Activated T-helper 9 cell treated with anti-CD3 and anti-CD28 coated beads, Interleukin-2, amount 50 U/mL, for 16 hours (primary cell): ENCODE measurements at regions not wholly inside any gene's neighbourhood (a gene's known extent, or its start where the extent isn't known, plus 50 kb on each side); places are given as distances from the start of the nearest gene placed in this dataset.
"Not testable (repeated sequence)": the region's sequence is repeated elsewhere in the genome, so short reads cannot be mapped to it uniquely, and the experiment has no call there.

ENCODE experiments used
- DNase-seq: peaks from one replicate; pipeline ENCODE4 v3.0.0-alpha.2; 2020; ENCODE audit warnings: low read depth

GRCh38 chr15:66884115-66884622, 181.2 kb upstream of the SMAD3 start:
- DNase-seq: no peak

GRCh38 chr15:66884661-66885237, 180.7 kb upstream of the SMAD3 start:
- no peak for DNase-seq

GRCh38 chr15:66885281-66885915, 180.0 kb upstream of the SMAD3 start:
- no peak for DNase-seq

GRCh38 chr15:66886241-66886675, 179.1 kb upstream of the SMAD3 start:
- no peak for DNase-seq

- DNase-seq: no peak
These were observed 178.6 kb upstream of the SMAD3 start for GRCh38 chr15:66886686-66887273.

GRCh38 chr15:66889298-66889697, 176.1 kb upstream of the SMAD3 start:
- DNase-seq: not testable (repeated sequence)

- no peak for DNase-seq
These were observed 173.6 kb upstream of the SMAD3 start for GRCh38 chr15:66891776-66892175.

- DNase-seq: no peak
These were observed 172.1 kb upstream of the SMAD3 start for GRCh38 chr15:66893294-66893693.

- no peak for DNase-seq
These were observed 171.0 kb upstream of the SMAD3 start for GRCh38 chr15:66894363-66894762.

GRCh38 chr15:66894986-66895780, 170.2 kb upstream of the SMAD3 start:
- no peak for DNase-seq

- DNase-seq: no peak
These were observed 169.5 kb upstream of the SMAD3 start for GRCh38 chr15:66895794-66896453.

GRCh38 chr15:66896611-66897010, 168.8 kb upstream of the SMAD3 start:
- DNase-seq: no peak

- no peak for DNase-seq
These were observed 168.0 kb upstream of the SMAD3 start for GRCh38 chr15:66897416-66897815.

- DNase-seq: no peak
These were observed 167.4 kb upstream of the SMAD3 start for GRCh38 chr15:66897971-66898370.

- no peak for DNase-seq
These were observed 166.6 kb upstream of the SMAD3 start for GRCh38 chr15:66898656-66899386.

GRCh38 chr15:66899555-66900350, 165.6 kb upstream of the SMAD3 start:
- no peak for DNase-seq

- DNase-seq: no peak
These were observed 164.7 kb upstream of the SMAD3 start for GRCh38 chr15:66900586-66901310.

- no peak for DNase-seq
These were observed 163.9 kb upstream of the SMAD3 start for GRCh38 chr15:66901336-66902100.

GRCh38 chr15:66905185-66905584, 160.2 kb upstream of the SMAD3 start:
- no peak for DNase-seq
